ENCODE measurements at regions not wholly inside any gene's neighbourhood (a gene's known extent, or its start where the extent isn't known, plus 50 kb on each side); places are given as distances from the start of the nearest gene placed in this dataset.
"Not testable (repeated sequence)": the region's sequence is repeated elsewhere in the genome, so short reads cannot be mapped to it uniquely, and the experiment has no call there.

DNA sequence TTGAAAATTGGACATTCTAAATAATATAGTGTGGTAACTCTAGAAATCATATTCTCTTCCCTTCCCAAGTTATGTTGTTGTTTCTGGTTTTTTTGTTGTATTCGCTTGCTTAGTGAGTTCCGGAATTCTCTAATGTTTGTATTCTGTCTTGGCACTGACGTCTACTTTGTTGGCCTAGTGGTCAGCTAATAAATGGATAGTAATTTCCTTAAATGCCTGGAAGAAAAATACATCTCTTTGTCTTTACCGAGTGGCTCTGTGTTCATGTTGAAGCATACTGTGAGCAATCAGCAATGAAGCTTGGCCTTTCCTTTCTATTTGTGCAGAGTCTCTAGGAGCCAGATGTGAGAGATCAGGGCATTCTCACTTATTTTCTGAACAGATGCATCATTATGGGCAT, 1225.7 kb downstream of the JRKL start:
- DNase-seq = no peak

DNA sequence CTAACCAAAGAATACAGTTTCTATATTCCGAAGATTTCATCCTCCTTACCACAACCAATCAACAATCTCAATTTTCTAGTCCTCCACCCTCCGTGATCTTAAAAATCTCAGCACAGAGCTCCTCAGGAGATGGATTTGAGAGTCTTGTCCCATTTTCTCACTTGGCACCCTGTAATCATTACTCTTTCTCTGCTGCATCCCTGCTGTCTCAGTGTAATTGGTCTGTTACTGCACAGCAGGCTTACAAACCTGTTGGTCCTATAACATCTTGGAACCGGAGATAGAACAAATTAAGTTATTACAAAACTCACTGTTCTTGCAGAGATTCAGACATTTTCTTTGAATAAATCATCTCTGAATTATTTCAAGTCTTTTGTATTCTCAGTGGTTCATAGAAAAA, 1227.2 kb downstream of the JRKL start:
- DNase-seq = no peak

DNA sequence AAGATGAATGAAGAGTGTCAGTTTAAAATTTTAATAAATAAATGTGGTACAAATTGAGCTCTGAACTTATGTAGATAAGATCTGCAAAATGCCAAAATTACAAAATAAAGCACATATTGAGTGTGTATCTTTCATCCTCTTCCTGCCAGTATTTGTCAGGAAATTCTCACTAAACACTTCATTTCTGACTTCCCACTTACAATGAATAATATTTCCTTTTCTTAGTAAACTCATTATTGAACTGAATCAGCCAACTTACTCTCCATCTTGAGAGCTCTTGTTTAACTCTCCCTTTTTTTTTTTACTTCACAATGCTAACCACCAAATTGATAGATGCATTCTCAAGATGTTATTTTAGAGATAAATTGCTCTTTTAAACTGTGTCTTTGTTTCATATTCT, 1230.2 kb downstream of the JRKL start:
- DNase-seq = no peak

DNA sequence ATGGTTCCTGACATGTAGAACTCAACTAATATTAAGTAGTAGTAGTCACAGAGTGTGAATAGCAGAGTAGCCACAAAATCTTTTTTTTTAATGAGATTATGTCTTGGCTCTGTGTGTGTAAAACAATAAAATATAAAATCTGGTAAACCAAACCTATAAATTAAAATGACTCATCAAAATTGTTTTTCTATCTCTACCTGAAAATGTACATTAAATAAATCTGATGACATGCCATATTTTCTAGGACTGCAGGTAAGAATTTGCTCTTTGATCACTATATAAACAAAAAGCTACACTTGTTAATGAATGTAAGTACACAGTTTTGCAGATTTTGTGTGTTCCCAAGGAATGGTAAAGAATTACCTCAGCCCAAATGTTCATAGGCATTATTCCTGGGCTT, 1231.5 kb downstream of the JRKL start:
- no peak for DNase-seq

DNA sequence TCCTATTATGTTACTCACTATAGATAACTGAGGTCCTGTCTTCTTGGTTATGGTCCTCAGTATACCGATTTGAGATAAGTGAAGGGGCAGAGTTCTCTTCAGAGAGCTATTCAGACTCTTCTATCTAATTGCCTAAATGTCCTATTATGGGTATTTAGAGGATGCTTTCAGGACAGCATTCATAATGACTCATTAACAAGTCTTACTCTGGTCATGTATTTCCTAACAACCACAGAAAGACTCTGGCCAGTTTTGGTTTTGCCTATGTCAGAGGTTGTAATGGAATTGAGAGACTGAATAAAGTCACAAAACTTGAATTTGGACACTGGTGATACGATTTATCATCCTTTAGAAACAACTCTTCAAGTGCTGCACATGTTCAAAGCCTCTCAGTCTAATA, 1233.0 kb downstream of the JRKL start:
- DNase-seq = no peak

DNA sequence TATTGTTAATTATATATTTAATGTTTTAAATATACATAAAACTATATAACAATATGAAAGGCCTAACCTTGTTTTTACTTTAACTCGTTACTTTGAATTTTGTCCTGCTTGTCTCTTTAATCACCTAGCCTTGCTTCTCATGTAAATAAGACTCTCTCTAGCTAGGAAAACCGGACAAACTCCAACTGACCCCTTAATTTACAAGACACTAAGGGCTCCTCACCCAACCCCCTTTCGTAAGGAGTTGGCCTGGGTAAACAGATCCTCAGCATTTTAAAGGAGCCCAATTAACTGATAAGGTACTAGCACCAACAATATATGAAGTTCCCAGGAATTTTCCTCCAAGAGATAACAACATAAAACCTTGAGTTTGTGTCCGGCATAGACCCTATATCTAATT, 1246.9 kb downstream of the JRKL start:
- not testable (repeated sequence) for DNase-seq

DNA sequence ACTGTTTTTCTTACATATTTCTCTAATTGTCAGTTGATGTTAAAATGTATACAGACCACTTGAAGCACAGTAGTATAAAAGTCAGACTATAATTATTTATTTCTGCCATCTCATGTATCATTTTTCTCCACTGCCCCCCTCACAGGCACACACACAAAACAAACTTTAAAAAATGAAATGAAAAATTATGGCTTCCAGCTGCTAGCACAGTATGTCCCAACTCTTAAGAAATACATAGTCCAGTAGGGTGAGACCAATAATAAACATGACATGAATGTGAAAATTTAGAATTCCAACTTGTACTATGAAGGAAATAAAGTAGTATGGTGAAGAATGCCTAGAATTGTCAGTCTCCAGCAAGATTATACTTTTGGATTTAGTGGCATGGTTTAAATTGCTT, 1247.9 kb downstream of the JRKL start:
- no peak for DNase-seq

DNA sequence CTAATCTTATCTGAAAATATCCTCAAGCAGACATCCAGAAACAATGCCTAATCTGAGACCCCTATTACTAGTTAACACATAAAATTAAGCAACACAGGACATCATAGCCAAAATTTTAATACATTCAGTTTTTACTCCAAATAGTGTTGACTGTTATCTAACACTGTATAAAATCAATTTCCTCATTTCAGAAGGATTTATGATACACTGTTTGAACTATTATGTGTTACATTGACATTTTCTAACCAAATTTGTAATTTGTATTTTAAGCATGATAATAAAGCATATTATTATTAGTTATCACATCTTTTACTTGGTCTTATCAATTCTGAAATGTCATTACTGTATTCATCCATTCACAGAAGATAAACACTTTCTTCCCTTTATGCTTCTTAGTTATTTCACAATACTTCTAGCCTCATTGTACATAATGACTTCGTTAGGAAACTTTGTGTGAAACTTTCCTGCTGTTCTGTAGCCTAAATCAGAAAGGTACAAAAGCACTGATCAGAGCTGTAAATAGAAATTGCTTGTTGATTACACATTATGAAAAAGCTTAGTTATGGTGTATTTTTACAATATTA, 1248.9 kb downstream of the JRKL start:
- no peak for DNase-seq

DNA sequence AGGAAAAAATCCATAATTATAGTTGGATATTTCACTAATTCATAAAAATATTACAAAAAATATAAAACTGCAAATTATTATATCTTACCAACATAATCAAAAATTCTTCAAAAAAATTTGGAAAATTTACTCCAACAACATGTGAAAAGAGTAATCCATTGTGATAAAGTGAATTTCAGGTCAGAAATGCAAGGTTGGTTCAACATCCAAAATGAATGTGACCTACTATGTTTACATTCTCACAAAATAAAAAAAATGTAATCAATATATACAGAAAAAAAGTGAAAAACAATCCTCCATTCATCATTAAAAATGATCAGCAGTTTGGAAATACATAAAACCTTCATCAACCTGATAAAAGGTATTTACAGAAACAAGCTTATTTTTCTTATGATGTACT, 1252.2 kb downstream of the JRKL start:
- DNase-seq = no peak

DNA sequence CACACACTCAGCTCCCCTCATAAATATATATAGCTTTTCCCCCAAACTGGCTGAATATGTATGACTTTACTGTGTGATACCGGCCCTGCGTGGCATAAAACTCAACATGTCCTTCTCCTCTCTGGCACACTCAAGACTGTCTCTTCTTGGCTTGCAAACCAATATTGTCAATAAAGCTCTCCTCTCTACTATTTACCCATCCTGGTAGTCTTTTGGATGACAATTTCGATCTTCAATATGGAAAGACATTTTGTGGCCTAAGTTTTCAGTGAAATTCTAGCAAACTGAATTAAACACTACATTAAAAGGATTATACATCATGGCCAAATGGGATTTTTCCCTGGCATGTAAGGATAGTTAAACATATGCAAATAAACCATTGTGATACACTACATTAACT, 1255.9 kb downstream of the JRKL start:
- DNase-seq = no peak

DNA sequence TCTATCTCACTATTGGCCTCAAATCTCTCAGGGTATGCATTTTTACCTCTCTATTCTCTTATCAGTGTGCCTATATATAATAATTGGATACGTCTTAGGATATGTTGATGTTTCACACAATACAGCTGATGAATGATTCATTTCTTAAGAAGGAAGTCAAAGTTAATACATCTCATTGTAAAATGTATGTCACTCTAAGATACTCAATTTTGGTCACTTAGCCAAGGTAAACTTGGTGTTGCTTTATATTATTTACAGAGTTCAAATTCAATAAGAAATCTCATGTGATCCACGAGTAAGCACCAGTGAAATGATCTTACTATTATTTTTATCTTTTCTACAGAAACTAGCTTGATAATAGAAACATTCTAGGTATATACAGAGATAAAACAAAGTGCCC, 1266.5 kb downstream of the JRKL start:
- no peak for DNase-seq

DNA sequence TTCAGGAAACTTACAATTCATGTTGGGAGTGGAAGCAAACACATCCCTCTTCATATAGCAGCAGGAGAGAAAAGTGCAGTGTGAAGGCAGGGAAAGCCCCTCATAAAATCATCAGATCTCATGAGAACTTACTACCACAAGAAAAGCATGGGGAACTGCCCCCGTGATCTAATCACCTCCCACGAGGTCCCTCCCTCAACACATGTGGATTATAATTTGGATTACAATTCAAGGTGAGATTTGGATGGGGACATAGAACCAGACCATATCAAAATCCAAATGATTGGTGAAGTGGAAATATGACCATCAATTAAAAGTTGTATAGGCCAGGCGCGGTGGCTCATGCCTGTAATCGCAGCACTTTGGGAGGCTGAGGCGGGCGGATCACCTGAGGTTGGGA, 1268.0 kb downstream of the JRKL start:
- no peak for DNase-seq

DNA sequence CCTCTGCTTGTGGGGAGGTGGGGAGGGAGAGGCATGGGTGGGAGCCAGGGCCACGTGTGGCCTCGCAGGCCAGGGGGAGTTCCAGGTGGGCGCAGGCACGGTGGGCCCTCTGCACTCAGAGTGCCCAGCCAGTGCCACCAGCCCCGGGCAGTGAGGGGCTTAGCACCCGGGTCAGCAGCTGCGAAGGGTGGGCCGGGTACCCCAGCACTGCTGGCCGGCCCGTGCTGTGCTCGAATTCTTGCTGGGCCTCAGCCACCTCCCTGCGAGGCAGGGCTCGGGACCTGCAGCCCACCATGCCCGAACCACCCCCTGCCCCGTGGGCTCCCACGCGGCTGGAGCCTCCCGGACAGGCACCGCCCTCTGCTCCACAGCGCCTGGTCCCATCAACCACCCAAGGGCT, 1277.2 kb downstream of the JRKL start:
- DNase-seq = no peak

DNA sequence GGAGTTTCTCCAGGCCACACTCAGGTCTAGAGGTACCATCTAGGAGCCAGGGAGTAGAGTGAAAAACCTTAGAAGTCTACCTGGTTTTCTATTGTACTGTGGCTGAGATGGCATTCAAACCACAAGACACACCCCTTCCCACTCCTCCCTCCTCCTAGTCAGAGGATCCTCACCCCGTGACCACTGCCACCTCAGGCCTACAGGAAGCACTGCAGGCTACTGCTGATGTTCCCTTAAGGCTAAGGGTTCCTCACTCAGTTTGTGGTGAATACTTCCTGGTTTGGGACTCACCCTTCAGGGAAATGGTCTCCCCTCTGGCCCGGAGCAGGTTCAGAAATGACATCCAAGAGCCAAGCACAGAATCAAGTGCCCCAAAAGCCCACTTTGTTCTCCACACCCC, 1293.9 kb downstream of the JRKL start:
- DNase-seq = no peak

DNA sequence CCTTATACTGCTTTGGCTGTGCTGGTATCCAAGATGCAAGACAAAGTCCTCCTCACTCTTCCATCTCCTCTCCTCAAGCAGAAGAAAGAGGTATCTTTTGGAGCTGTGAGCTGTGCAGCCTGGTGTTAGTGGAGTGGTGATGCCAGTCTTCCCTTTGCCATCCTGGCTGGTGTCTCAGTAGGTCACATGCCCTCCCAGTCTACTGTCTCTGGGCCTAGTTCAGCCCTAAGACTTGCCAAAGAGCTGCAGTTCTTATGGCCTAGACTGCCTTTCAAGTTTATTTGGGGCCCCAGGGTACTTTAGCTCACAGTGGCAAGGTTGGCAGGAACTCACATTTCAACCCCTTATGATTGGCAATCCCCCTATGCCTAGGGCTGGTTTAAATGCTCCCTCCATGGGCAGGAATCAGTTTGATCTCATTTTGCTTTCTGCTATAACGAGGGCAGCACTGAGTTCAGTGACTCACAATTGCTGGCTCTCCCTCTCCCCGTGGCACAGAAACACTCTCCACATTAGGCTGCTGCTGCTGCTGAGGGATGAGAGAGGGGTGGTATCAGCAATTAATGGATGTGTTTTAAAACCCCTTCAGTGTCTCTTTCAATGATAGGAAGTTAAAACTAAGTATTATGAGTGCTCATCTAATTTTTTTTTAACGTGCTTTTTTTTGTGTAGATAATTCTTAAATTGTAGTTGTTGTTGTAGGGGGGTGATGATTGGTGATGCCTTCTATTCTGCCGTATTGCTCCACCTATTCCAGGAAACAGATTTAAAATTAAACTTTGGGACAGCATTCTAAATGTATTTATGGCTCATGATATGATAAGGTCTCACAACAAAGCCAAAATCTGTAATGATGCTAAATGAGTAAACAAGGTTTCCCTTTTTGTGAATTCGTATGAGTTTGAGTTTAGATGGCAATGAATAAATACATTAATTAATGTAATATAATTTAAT, 1295.0 kb downstream of the JRKL start:
- DNase-seq = no peak

DNA sequence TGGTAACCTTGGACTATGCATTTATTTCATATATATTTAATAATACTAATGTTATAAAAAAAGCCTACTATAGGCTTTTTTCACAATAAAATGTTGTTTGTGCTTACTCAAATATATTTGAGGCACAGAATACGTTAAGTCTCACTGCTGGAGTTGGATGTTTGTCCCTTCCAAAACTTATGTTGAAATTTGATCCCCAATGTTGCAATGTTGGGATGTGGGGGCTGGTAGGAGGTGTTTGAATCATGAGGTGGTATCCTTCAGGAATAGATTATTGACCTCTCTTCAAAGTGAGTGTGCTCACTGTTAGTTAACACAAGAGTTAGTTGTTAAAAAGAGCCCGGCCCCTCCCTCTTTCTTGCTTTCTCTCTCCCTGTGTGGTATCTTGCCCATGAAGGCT, 1295.9 kb downstream of the JRKL start:
- no peak for DNase-seq

DNA sequence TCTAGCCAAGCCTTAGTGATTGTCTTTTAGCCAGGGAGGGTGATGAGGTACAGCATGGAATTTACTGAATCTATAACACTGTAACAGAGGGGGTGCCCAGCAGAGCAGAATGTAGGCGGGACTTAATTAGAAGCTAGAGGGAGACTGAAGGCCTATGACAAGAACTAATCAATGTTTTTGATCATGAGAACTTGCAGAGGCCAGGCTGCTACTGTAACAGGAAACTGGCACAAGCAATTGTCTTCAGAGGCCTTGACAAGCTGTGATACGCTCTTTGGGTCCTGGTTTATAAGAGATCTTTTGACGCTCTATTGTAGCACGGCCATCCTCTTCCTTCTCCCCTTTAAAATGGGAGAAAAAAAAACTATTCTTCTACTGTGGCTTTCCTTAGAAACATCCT, 1297.3 kb downstream of the JRKL start:
- no peak for DNase-seq

DNA sequence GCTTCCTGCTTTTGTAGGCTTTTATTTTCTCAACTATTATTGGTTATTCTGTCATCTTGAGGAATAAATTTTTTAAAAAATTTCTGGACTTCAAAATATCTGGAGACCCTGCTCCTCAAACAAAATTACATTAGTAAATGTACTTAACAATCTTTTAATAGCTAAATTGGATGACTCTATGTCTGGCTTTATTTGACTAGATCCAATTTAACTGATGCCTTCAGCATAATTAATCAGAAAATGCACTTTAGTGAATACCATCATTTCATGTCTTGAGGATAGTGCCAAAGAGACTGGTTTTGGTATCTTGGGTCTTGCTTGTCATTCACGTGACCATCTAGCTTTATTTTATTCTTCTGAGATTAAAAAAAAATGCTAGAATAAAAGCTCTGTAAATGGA, 1301.2 kb downstream of the JRKL start:
- no peak for DNase-seq

DNA sequence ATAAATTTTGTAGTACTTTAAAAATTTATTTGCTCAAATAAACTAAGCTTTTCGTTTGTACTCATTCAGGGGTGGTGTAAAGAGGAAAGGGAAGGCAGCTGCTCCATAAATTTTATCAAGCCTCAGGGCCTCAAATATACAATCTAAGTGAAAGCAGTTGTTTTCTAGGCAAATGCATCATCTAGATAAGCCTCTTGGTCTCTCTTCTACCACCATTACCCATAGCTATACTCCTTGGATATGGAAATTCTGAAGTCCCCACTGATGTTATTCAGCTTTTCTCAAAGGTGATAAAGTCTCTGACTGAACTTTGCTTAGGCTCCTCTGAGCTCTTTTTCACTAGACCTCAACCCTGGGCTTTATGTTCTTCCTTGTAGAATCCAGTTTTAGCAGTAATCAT, 1313.1 kb downstream of the JRKL start:
- DNase-seq = no peak

DNA sequence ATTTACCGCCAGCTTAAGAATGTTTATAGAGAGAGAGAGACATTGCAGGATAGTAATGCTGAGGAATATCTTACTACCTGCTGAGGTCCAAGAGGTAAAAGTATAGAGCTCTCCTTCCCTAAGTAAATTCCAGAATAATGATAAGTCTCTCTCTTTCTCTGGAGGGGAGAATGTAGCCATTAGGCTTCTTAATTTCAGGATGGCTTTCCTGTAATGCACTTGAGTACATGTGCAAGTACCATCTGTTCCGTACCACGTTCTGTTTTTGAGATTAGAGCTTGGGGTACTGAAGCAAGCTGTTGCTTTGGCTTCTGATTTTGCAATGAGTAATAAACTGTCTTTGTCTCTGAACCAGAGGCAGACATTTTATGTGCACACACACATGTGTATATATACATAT, 1314.0 kb downstream of the JRKL start:
- no peak for DNase-seq

DNA sequence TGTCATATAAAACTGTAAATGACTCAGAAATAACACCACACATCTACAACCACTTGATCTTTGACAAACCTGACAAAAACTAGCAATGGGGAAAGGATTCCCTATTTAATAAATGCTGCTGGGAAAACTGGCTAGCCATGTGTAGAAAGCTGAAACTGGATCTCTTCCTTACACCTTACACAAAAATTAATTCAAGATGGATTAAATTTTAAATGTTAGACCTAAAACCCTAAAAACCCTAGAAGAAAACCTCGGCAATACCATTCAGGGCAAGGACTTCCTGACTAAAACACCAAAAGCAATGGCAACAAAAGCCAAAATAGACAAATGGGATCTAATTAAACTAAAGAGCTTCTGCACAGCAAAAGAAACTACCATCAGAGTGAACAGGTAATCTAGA, 1315.3 kb upstream of the CNTN5 start:
- not testable (repeated sequence) for DNase-seq

DNA sequence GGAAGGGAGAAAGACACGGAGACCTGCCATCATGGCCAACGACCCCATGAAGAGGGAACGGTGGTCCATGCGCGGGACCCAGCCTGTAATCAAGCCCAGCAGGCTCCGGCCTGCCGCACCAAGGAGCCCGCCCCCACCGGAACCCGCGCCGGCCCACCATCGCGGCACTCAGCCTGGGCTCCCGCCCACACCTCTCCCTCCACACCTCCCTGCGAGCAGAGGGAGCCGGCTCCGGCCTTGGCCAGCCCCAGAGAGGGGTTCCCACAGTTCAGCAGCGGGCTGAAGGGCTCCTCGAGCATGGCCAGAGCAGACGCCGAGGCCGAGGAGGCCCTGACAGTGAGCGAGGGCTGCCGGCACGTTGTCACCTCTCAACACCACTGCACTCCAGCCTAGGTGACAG, 1302.8 kb upstream of the CNTN5 start:
- DNase-seq = no peak

DNA sequence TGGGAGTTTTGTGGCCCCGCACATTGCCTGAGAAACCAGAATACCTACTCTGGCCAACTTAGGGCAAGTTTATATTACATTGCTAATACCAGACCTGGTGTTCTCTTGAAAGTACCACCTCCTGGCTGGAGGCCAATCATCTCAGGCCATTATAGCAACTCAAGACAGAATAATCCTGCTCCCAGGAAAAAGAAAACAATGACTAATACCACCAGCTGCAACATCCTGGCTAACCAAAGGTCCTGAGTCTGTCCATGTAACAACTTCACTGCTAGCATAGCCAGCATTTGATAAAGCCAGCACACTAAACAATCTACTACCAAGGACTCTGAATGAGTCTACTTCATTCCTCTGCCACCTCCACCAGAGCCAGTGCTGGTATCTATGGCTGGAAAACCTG, 1298.7 kb upstream of the CNTN5 start:
- no peak for DNase-seq

DNA sequence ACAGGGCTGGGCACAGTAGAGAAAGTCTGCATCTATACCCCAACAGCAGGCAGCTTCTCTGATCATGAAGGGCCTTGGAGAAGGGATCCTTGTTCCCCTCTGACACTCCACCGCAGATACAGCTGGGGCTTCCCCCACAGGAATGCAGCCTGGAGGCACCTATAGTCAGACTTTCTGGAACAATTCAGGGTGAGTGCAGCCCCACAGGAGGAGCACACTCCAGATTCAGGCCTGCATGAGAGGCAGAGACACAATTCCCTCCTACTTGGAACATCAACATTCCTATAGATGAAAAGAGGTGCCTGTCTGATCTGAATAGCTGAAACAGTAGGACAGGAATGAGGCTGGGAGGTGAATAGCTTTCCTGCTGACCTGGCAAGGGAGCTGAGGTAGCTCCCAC, 1298.0 kb upstream of the CNTN5 start:
- DNase-seq = no peak
